Endothelial cell of umbilical vein (primary cell): ENCODE measurements at regions not wholly inside any gene's neighbourhood (a gene's known extent, or its start where the extent isn't known, plus 50 kb on each side); places are given as distances from the start of the nearest gene placed in this dataset.

ENCODE experiments used
- BruUV-seq: library from RNA; stranded (reverse); fragments of 400-500 nt; replicated peaks from 2 replicates; lab custom pipeline; 2021; lab: Mats Ljungman, UMichigan
- CTCF ChIA-PET: fragments of 300-600, 350-600 bp; sonication (Branson Sonifier 250); formaldehyde crosslinking; loops from one replicate; lab custom pipeline; 2021; ENCODE audit warnings: antibody characterized with exemption, inconsistent platforms; lab: Charles Lee
- POLR2A ChIA-PET: fragments of 300-600, 350-600 bp; sonication (Branson Sonifier 250); formaldehyde crosslinking; loops from one replicate; lab custom pipeline; 2021; ENCODE audit warnings: antibody characterized with exemption, inconsistent platforms; lab: Charles Lee
- DNase-seq: peaks from one replicate; pipeline ENCODE4 v3.0.0-alpha.2; 2011; ENCODE audit warnings: low read depth, low spot score
- FAIRE-seq: peaks from 2 replicates; lab custom pipeline; 2011; peaks lifted over from hg19 to GRCh38; lab: Jason Lieb, UNC
- H2AFZ ChIP-seq: 2 replicates; pipeline ENCODE4 v1.6.0; 2012; ENCODE audit warnings: low read depth, low read length, control low read depth, inconsistent platforms
- H3K27ac ChIP-seq: 2 replicates; pipeline ENCODE4 v1.5.1; 2011; ENCODE audit warnings: low read depth, mild to moderate bottlenecking, control low read depth, low read length, moderate library complexity; ENCODE audit not compliant: insufficient read depth
- H3K27me3 ChIP-seq, 2 experiments: 2 replicates each; pipeline versions ENCODE4 v1.6.0 to v1.6.1; 2011; ENCODE audit warnings: low read length in 2 of 2, mixed read lengths in 1 of 2; ENCODE audit not compliant: control insufficient read depth in 2 of 2, insufficient read depth in 2 of 2
- H3K36me3 ChIP-seq, 2 experiments: 2 replicates in 1 of 2; 3 replicates in 1 of 2; pipeline ENCODE4 v1.5.1; 2011; ENCODE audit warnings: low read length in 2 of 2, mild to moderate bottlenecking in 1 of 2, moderate library complexity in 1 of 2; ENCODE audit not compliant: control insufficient read depth in 2 of 2, insufficient read depth in 2 of 2; ENCODE audit errors: extremely low read depth in 1 of 2
- H3K4me1 ChIP-seq: 3 replicates; pipeline ENCODE4 v1.5.1; 2011; ENCODE audit warnings: mild to moderate bottlenecking, low read length; ENCODE audit not compliant: control insufficient read depth, insufficient read depth; ENCODE audit errors: extremely low read depth
- H3K4me2 ChIP-seq: 2 replicates; pipeline ENCODE4 v1.6.1; 2011; ENCODE audit warnings: low read length, control low read depth, mixed read lengths; ENCODE audit not compliant: insufficient read depth
- H3K4me3 ChIP-seq, 3 experiments: fragments of 200-600 bp in 1 of 3; sonication (generic), shearing (Covaris generic) in 1 of 3; replicated peaks in 1 of 3; 2 replicates each; pipeline ENCODE4 v1.5.1; 2011 to 2016; ENCODE audit warnings: control low read depth in 3 of 3, low read length in 3 of 3, mild to moderate bottlenecking in 2 of 3, inconsistent platforms in 1 of 3, low read depth in 1 of 3, moderate library complexity in 1 of 3; ENCODE audit not compliant: insufficient read depth in 1 of 3
- H3K79me2 ChIP-seq: 2 replicates; pipeline ENCODE4 v1.6.0; 2012; ENCODE audit warnings: low read length, inconsistent platforms; ENCODE audit not compliant: control insufficient read depth, insufficient read depth
- H3K9ac ChIP-seq: replicated peaks from 2 replicates; pipeline ENCODE3; 2011; ENCODE audit warnings: low read length, control low read depth; ENCODE audit not compliant: insufficient read depth; ENCODE audit errors: extremely low read depth
- H3K9me1 ChIP-seq: replicated peaks from 3 replicates; pipeline ENCODE4 v1.6.0; 2011; ENCODE audit warnings: mild to moderate bottlenecking, low read length; ENCODE audit not compliant: control insufficient read depth, insufficient read depth; ENCODE audit errors: extremely low read depth
- H3K9me3 ChIP-seq: replicated peaks from 2 replicates; pipeline ENCODE4 v1.5.1; 2012; ENCODE audit warnings: low read length, inconsistent platforms; ENCODE audit not compliant: control insufficient read depth, insufficient read depth
- H4K20me1 ChIP-seq: replicated peaks from 2 replicates; pipeline ENCODE3; 2011; ENCODE audit warnings: mild to moderate bottlenecking, low read length; ENCODE audit not compliant: control insufficient read depth, insufficient read depth; ENCODE audit errors: extremely low read depth
- EZH2 ChIP-seq: IDR thresholded peaks from 2 replicates; pipeline ENCODE4 v1.6.1; 2012; ENCODE audit warnings: borderline replicate concordance, low read depth, mild to moderate bottlenecking, moderate library complexity, low read length, inconsistent platforms; ENCODE audit not compliant: severe bottlenecking
- FOS ChIP-seq: IDR thresholded peaks from 2 replicates; pipeline ENCODE4 v1.6.1; 2011; ENCODE audit warnings: mild to moderate bottlenecking, low read length, moderate library complexity, borderline replicate concordance; ENCODE audit not compliant: insufficient read depth
- GATA2 ChIP-seq: IDR thresholded peaks from 2 replicates; pipeline ENCODE4 v1.7.0; 2011; ENCODE audit warnings: low read depth, mild to moderate bottlenecking, moderate library complexity, mixed read lengths, low read length; ENCODE audit not compliant: insufficient read length, insufficient read depth
- JUN ChIP-seq: IDR thresholded peaks from 2 replicates; pipeline ENCODE4 v1.6.1; 2011; ENCODE audit warnings: borderline replicate concordance, low read depth; ENCODE audit not compliant: insufficient read length, insufficient read depth
- MYC ChIP-seq: IDR thresholded peaks from one replicate; pipeline ENCODE4 v1.6.1; 2011; ENCODE audit warnings: mild to moderate bottlenecking, low read depth, low read length
- POLR2A ChIP-seq: IDR thresholded peaks from 2 replicates; pipeline ENCODE4 v1.6.1; 2012; ENCODE audit warnings: low read depth, mild to moderate bottlenecking, control low read depth, low read length
- POLR2AphosphoS5 ChIP-seq: IDR thresholded peaks from 2 replicates; pipeline ENCODE4 v1.6.1; 2012; ENCODE audit warnings: low read depth, mild to moderate bottlenecking, control low read depth, low read length, moderate library complexity; ENCODE audit not compliant: insufficient read depth
- dilution Hi-C: fragments of 300-500 bp; cut with MboI; formaldehyde crosslinking; loops from one replicate; pipeline ENCODE4 v1.15.0; 2019; ENCODE audit warnings: low sequenced_read_pairs; ENCODE audit not compliant: extremely low pct_ligation_motif_present
- intact Hi-C: fragments of 100-400 bp; cut with micrococcal nuclease; formaldehyde crosslinking; loops from one replicate; pipeline ENCODE4 v1.10.0; 2022
- TF ChIP-seq, protein P1 (sequence below), 2 donors: IDR thresholded peaks; 1 replicate in 1 of 2; 2 replicates in 1 of 2; pipeline ENCODE4 v1.5.1; 2011; ENCODE audit warnings: low read length in 2 of 2, mild to moderate bottlenecking in 2 of 2, moderate library complexity in 2 of 2, control low read depth in 1 of 2, inconsistent platforms in 1 of 2, low read depth in 1 of 2; ENCODE audit not compliant: insufficient read depth in 1 of 2; ENCODE audit errors: extremely low read depth in 1 of 2
- TF ChIP-seq, protein P2 (sequence below): IDR thresholded peaks from 2 replicates; pipeline ENCODE4 v1.6.1; 2011; ENCODE audit not compliant: insufficient read depth, insufficient read length

DNA sequence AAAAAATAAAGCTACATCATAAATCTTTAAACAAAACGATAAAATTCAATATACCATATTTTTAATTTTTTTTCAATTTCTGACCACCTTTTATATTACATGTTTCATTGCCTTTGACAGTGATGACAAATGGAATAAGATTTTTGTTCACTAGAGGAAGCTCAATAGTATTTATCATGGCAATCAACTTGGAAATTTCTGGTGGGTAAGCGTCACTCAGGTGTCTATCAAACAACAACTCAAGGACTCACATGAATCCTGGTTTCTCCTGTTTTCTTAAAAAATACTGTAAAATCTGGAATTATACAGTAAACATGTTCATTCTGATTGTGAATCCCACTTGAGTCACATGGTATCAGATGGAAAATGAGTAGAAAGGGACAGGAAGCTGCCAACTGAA lies 782.2 kb downstream of the OTOL1 start:
- Histone ChIP-seq H3K36me3 (no peaks in the 10 kb centered on the region), H3K79me2 (no peaks in the 10 kb centered on the region), H4K20me1 (no peaks in the 10 kb centered on the region), H3K9ac (no peak overlapping the region), H3K27ac (no peak overlapping the region), H3K9me1 (no peaks in the 10 kb centered on the region), H3K27me3 (no peaks in the 10 kb centered on the region), H3K4me1 (no peaks in the 10 kb centered on the region), H3K9me3 (peaks cover 2% of the 10 kb centered on the region), H2AFZ (no peak overlapping the region), H3K4me3 (no peak overlapping the region), H3K4me2 (no peak overlapping the region)
- ChIA-PET CTCF (no interaction called here), POLR2A (no interaction called here)
- FAIRE-seq (no peak), DNase-seq (no peak)
- intact Hi-C loops (no loop called here), dilution Hi-C loops (no loop called here)
- no TSS peak for BruUV-seq
- no peak for TF ChIP-seq EZH2
- TF ChIP-seq POLR2AphosphoS5: no peak
- no peak for TF ChIP-seq POLR2A
- TF ChIP-seq, protein P1, sequence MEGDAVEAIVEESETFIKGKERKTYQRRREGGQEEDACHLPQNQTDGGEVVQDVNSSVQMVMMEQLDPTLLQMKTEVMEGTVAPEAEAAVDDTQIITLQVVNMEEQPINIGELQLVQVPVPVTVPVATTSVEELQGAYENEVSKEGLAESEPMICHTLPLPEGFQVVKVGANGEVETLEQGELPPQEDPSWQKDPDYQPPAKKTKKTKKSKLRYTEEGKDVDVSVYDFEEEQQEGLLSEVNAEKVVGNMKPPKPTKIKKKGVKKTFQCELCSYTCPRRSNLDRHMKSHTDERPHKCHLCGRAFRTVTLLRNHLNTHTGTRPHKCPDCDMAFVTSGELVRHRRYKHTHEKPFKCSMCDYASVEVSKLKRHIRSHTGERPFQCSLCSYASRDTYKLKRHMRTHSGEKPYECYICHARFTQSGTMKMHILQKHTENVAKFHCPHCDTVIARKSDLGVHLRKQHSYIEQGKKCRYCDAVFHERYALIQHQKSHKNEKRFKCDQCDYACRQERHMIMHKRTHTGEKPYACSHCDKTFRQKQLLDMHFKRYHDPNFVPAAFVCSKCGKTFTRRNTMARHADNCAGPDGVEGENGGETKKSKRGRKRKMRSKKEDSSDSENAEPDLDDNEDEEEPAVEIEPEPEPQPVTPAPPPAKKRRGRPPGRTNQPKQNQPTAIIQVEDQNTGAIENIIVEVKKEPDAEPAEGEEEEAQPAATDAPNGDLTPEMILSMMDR (IDR thresholded peaks at IDR 0.05; ENCODE audit: extremely low read depth in 1 of 2, insufficient read depth in 1 of 2, low read depth in 1 of 2, low read length in 2 of 2): no peak
- TF ChIP-seq, protein P2, sequence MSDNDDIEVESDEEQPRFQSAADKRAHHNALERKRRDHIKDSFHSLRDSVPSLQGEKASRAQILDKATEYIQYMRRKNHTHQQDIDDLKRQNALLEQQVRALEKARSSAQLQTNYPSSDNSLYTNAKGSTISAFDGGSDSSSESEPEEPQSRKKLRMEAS: no peak
- TF ChIP-seq MYC: no peak
- TF ChIP-seq GATA2: no peak
- TF ChIP-seq JUN: no peak
- TF ChIP-seq FOS: no peak
